B cell (primary cell): ENCODE measurements at regions not wholly inside any gene's neighbourhood (a gene's known extent, or its start where the extent isn't known, plus 50 kb on each side); places are given as distances from the start of the nearest gene placed in this dataset.

Experiments used
- CTCF ChIP-seq: fragments of 200-600 bp; IDR thresholded peaks from one replicate; pipeline ENCODE4 v1.8.0; 2022; ENCODE audit warnings: antibody characterized with exemption, mild to moderate bottlenecking
- EZH2 ChIP-seq: IDR thresholded peaks from 2 replicates; pipeline ENCODE4 v1.6.1; 2012; ENCODE audit warnings: borderline replicate concordance, low read depth, mild to moderate bottlenecking, moderate library complexity, low read length; ENCODE audit not compliant: insufficient read depth, poor library complexity, severe bottlenecking

GRCh38 chr1:181430015-181430885 is 53.1 kb upstream of the CACNA1E start:
- TF ChIP-seq EZH2, result no peak
- no peak for TF ChIP-seq CTCF
